GM19328 (cell line): ENCODE measurements at regions not wholly inside any gene's neighbourhood (a gene's known extent, or its start where the extent isn't known, plus 50 kb on each side); places are given as distances from the start of the nearest gene placed in this dataset.

Experiments used
- ATAC-seq: cut with Tn5 transposase; IDR thresholded peaks from one replicate; pipeline ENCODE4 v1.9.1; 2021; ENCODE audit warnings: mild to moderate bottlenecking, moderate library complexity; ENCODE audit not compliant: unreplicated experiment

GRCh38 chr20:53751620-53752318 lies 158.1 kb upstream of the ZNF217 start:
- ATAC-seq = peak; percentile 3

GRCh38 chr20:53750827-53751619 lies 157.4 kb upstream of the ZNF217 start:
- ATAC-seq = peak; percentile 68

GRCh38 chr20:53749499-53749898 lies 155.9 kb upstream of the ZNF217 start:
- ATAC-seq = no peak

- no peak for ATAC-seq
These were observed 155.3 kb upstream of the ZNF217 start for GRCh38 chr20:53748821-53749421.

- no peak for ATAC-seq
These were observed 154.5 kb upstream of the ZNF217 start for GRCh38 chr20:53748176-53748575.

- ATAC-seq = no peak
These were observed 150.1 kb upstream of the ZNF217 start for GRCh38 chr20:53743607-53744260.

GRCh38 chr20:53742685-53743081 lies 149.0 kb upstream of the ZNF217 start:
- ATAC-seq = no peak

- ATAC-seq = no peak
These were observed 148.0 kb upstream of the ZNF217 start for GRCh38 chr20:53741726-53742028.

- ATAC-seq = no peak
These were observed 146.5 kb upstream of the ZNF217 start for GRCh38 chr20:53739799-53740785.

- ATAC-seq = no peak
These were observed 145.5 kb upstream of the ZNF217 start for GRCh38 chr20:53738945-53739798.

- ATAC-seq = no peak
These were observed 144.7 kb upstream of the ZNF217 start for GRCh38 chr20:53738039-53738944.

GRCh38 chr20:53737396-53738038 lies 143.9 kb upstream of the ZNF217 start:
- ATAC-seq = no peak

- ATAC-seq = no peak
These were observed 143.2 kb upstream of the ZNF217 start for GRCh38 chr20:53736757-53737395.

- ATAC-seq = no peak
These were observed 142.6 kb upstream of the ZNF217 start for GRCh38 chr20:53736122-53736756.

- ATAC-seq = no peak
These were observed 142.0 kb upstream of the ZNF217 start for GRCh38 chr20:53735536-53736050.

- no peak for ATAC-seq
These were observed 140.5 kb upstream of the ZNF217 start for GRCh38 chr20:53734006-53734688.
